Keratinocyte (primary cell): ENCODE measurements at regions not wholly inside any gene's neighbourhood (a gene's known extent, or its start where the extent isn't known, plus 50 kb on each side); places are given as distances from the start of the nearest gene placed in this dataset.

ENCODE experiments used
- EZH2 ChIP-seq: IDR thresholded peaks from one replicate; pipeline ENCODE4 v1.6.1; 2012; ENCODE audit warnings: inconsistent platforms, mild to moderate bottlenecking, low read length, moderate library complexity
- TF ChIP-seq, protein P1 (sequence below), 3 experiments: IDR thresholded peaks in 1 of 3; conservative IDR thresholded peaks in 1 of 3; optimal IDR thresholded peaks in 1 of 3; 2 replicates in 2 of 3; 3 replicates in 1 of 3; pipeline versions ENCODE3 to v1.5.1; 2011; ENCODE audit warnings: low read length in 3 of 3, mild to moderate bottlenecking in 3 of 3, moderate library complexity in 2 of 3, control low read depth in 1 of 3, inconsistent platforms in 1 of 3; ENCODE audit not compliant: insufficient read depth in 2 of 3; ENCODE audit errors: extremely low read depth in 1 of 3

DNA sequence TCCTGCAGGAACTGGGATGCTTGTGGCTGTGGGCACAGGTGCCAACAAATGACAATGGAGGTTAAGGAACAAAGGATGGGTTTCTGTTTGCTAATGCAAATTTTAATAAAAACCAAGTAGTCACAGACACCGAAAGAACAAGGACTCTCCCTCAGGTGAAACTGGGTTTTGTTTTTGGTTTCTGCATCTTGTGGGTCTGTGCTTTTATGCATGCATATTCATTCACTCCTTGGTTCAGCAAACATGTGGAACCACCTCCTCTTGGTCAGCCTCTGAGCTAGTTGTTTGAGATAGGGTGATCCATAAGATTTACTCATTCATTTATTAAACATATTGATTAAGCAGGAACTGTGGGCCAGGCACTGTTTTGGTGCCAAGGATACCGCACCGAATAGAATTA is 381.9 kb downstream of the CDK5RAP2 start:
- TF ChIP-seq, protein P1, sequence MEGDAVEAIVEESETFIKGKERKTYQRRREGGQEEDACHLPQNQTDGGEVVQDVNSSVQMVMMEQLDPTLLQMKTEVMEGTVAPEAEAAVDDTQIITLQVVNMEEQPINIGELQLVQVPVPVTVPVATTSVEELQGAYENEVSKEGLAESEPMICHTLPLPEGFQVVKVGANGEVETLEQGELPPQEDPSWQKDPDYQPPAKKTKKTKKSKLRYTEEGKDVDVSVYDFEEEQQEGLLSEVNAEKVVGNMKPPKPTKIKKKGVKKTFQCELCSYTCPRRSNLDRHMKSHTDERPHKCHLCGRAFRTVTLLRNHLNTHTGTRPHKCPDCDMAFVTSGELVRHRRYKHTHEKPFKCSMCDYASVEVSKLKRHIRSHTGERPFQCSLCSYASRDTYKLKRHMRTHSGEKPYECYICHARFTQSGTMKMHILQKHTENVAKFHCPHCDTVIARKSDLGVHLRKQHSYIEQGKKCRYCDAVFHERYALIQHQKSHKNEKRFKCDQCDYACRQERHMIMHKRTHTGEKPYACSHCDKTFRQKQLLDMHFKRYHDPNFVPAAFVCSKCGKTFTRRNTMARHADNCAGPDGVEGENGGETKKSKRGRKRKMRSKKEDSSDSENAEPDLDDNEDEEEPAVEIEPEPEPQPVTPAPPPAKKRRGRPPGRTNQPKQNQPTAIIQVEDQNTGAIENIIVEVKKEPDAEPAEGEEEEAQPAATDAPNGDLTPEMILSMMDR (optimal IDR thresholded peaks at IDR 0.05 in 1 of 3, IDR thresholded peaks at IDR 0.05 in 1 of 3, conservative IDR thresholded peaks at IDR 0.05 in 1 of 3; ENCODE audit: extremely low read depth in 1 of 3, insufficient read depth in 2 of 3, low read length in 3 of 3), result no peak
- no peak for TF ChIP-seq EZH2
